ENCODE measurements at regions not wholly inside any gene's neighbourhood (a gene's known extent, or its start where the extent isn't known, plus 50 kb on each side); places are given as distances from the start of the nearest gene placed in this dataset.

GRCh38 chr22:22092974-22093373, 110.4 kb upstream of the TOP3B start:
- no peaks in the 10 kb centered on the region for H3K36me3 ChIP-seq (ENCODE audit: control insufficient read depth, insufficient read depth, low read length)
- TF ChIP-seq CTCF (IDR thresholded peaks at IDR 0.05; ENCODE audit: insufficient read depth, low read length, poor library complexity, severe bottlenecking) = no peak
- peaks cover 7% of the 10 kb centered on the region for H3K27me3 ChIP-seq (ENCODE audit: control insufficient read depth, insufficient read depth, low read length)
- no peak overlapping the region for H3K4me3 ChIP-seq (ENCODE audit: low read depth, low read length)
- no peak for DNase-seq (ENCODE audit: low read depth)

GRCh38 chr22:22092101-22092500, 109.5 kb upstream of the TOP3B start:
- H3K36me3 ChIP-seq (ENCODE audit: control insufficient read depth, insufficient read depth, low read length) = no peaks in the 10 kb centered on the region
- H3K27me3 ChIP-seq (ENCODE audit: control insufficient read depth, insufficient read depth, low read length) = peaks cover 7% of the 10 kb centered on the region
- DNase-seq (ENCODE audit: low read depth) = no peak
- H3K4me3 ChIP-seq (ENCODE audit: low read depth, low read length) = no peak overlapping the region
- TF ChIP-seq CTCF (IDR thresholded peaks at IDR 0.05; ENCODE audit: insufficient read depth, low read length, poor library complexity, severe bottlenecking) = no peak

- no peak for DNase-seq (ENCODE audit: low read depth)
- Histone ChIP-seq H3K27me3 (ENCODE audit: control insufficient read depth, insufficient read depth, low read length) (peaks cover 7% of the 10 kb centered on the region), H3K4me3 (ENCODE audit: low read depth, low read length) (no peak overlapping the region), H3K36me3 (ENCODE audit: control insufficient read depth, insufficient read depth, low read length) (no peaks in the 10 kb centered on the region)
- TF ChIP-seq CTCF (IDR thresholded peaks at IDR 0.05; ENCODE audit: insufficient read depth, low read length, poor library complexity, severe bottlenecking) = no peak
Observed at GRCh38 chr22:22091400-22091878, 108.9 kb upstream of the TOP3B start.

GRCh38 chr22:22090650-22091399, 108.2 kb upstream of the TOP3B start:
- no peak overlapping the region for H3K4me3 ChIP-seq (ENCODE audit: low read depth, low read length)
- H3K27me3 ChIP-seq (ENCODE audit: control insufficient read depth, insufficient read depth, low read length) = peaks cover 7% of the 10 kb centered on the region
- H3K36me3 ChIP-seq (ENCODE audit: control insufficient read depth, insufficient read depth, low read length) = no peaks in the 10 kb centered on the region
- no peak for DNase-seq (ENCODE audit: low read depth)
- TF ChIP-seq CTCF (IDR thresholded peaks at IDR 0.05; ENCODE audit: insufficient read depth, low read length, poor library complexity, severe bottlenecking) = no peak

- Histone ChIP-seq H3K27me3 (ENCODE audit: control insufficient read depth, insufficient read depth, low read length) (peaks cover 5% of the 10 kb centered on the region), H3K36me3 (ENCODE audit: control insufficient read depth, insufficient read depth, low read length) (no peaks in the 10 kb centered on the region), H3K4me3 (ENCODE audit: low read depth, low read length) (no peak overlapping the region)
- DNase-seq (ENCODE audit: low read depth) = no peak
- TF ChIP-seq CTCF (IDR thresholded peaks at IDR 0.05; ENCODE audit: insufficient read depth, low read length, poor library complexity, severe bottlenecking) = no peak
Observed at GRCh38 chr22:22089459-22090308, 107.1 kb upstream of the TOP3B start.

Measured in kidney epithelial cell (primary cell).